ENCODE measurements at regions not wholly inside any gene's neighbourhood (a gene's known extent, or its start where the extent isn't known, plus 50 kb on each side); places are given as distances from the start of the nearest gene placed in this dataset.

DNA sequence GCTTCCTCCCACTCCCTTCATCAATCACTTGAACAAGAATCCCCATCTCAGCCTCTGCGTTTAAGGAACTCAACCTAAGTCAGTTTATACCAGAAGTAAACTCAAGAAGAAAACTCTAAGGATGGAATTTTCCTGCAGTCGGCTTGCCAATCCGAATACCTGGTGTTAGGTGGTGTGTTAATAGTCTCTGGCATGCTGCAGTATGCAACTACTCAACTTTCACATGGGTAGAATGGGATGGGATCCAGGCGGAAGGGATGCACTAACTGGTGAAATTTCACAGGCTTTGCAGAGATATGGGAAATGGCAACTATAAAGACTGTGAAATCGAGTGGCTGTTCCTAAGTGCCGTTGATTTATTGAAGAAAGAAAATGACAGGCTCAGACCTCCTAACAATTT lies 560.6 kb downstream of the TLE1 start:
- TF ChIP-seq EZH2 (IDR thresholded peaks at IDR 0.05; ENCODE audit: borderline replicate concordance, low read length) (no peak), CTCF (conservative IDR thresholded peaks at IDR 0.05 in 1 of 2, IDR thresholded peaks at IDR 0.05 in 1 of 2; ENCODE audit: extremely low read depth in 1 of 2, insufficient read depth in 1 of 2, low read depth in 1 of 2, low read length in 2 of 2) (no peak)

Measured in mammary epithelial cell (primary cell).